Chondrocyte (in vitro differentiated cells): ENCODE measurements at regions not wholly inside any gene's neighbourhood (a gene's known extent, or its start where the extent isn't known, plus 50 kb on each side); places are given as distances from the start of the nearest gene placed in this dataset.

Experiments
- DNase-seq: peaks from one replicate; pipeline ENCODE4 v3.0.0; 2021; ENCODE audit warnings: mixed read lengths, low spot score
- H3K27ac Mint-ChIP-seq: one replicate; pipeline ENCODE4 v1.8.0; 2021; ENCODE audit warnings: mild to moderate bottlenecking, moderate library complexity, mixed read lengths; ENCODE audit not compliant: unreplicated experiment
- H3K27me3 Mint-ChIP-seq: 2 replicates; pipeline ENCODE4 v1.8.0; 2021; ENCODE audit warnings: low read depth, mixed read lengths
- H3K36me3 Mint-ChIP-seq: 2 replicates; pipeline ENCODE4 v1.8.0; 2021; ENCODE audit warnings: low read depth, mixed read lengths
- H3K4me1 Mint-ChIP-seq: 2 replicates; pipeline ENCODE4 v1.8.0; 2021; ENCODE audit warnings: low read depth, mild to moderate bottlenecking, mixed read lengths
- H3K4me3 Mint-ChIP-seq: one replicate; pipeline ENCODE4 v1.8.0; 2021; ENCODE audit warnings: mild to moderate bottlenecking, moderate library complexity, mixed read lengths; ENCODE audit not compliant: unreplicated experiment
- H3K9me3 Mint-ChIP-seq: 2 replicates; pipeline ENCODE4 v1.8.0; 2021; ENCODE audit warnings: low read depth, mixed read lengths
- CTCF ChIP-seq: fragments of 200-600 bp; sonication (generic); IDR thresholded peaks from 2 replicates; pipeline ENCODE4 v1.5.0; 2021; ENCODE audit warnings: antibody characterized with exemption, mild to moderate bottlenecking, moderate library complexity

DNA sequence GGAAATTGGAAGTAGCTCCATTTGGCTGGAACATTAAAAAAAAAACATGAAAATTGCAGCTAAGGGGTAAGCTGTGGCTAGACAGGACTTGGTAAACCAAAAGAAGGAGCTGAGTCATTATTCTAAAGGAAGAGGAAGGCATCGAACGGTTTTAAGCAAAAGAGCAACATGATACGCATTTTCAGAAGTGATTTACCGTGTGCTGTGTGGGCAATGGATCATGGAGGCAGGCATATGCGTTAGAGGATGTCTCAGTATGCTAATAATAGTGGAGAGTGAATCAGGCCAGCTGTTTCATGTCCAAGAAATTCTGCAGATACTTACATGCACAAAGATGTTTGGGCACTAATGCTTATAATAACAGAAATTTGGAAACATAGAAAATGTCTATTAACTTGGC, 409.1 kb upstream of the ATP11B start:
- Mint-ChIP-seq H3K9me3 (no peaks in the 10 kb centered on the region), H3K27me3 (no peaks in the 10 kb centered on the region), H3K36me3 (no peaks in the 10 kb centered on the region), H3K4me3 (no peak overlapping the region), H3K4me1 (peaks cover 17% of the 10 kb centered on the region), H3K27ac (peak overlapping the region; percentile 3)
- TF ChIP-seq CTCF: no peak
- no peak for DNase-seq

GRCh38 chr3:182385356-182385755, 407.9 kb upstream of the ATP11B start:
- H3K36me3 Mint-ChIP-seq: no peaks in the 10 kb centered on the region
- no peak for DNase-seq
- no peaks in the 10 kb centered on the region for H3K9me3 Mint-ChIP-seq
- no peak overlapping the region for H3K27ac Mint-ChIP-seq
- no peak overlapping the region for H3K4me3 Mint-ChIP-seq
- no peak for TF ChIP-seq CTCF
- H3K4me1 Mint-ChIP-seq: peaks cover 19% of the 10 kb centered on the region
- H3K27me3 Mint-ChIP-seq: no peaks in the 10 kb centered on the region

- Mint-ChIP-seq H3K4me1 (peaks cover 18% of the 10 kb centered on the region), H3K27me3 (no peaks in the 10 kb centered on the region), H3K4me3 (no peak overlapping the region), H3K27ac (no peak overlapping the region), H3K9me3 (no peaks in the 10 kb centered on the region), H3K36me3 (no peaks in the 10 kb centered on the region)
- no peak for TF ChIP-seq CTCF
- no peak for DNase-seq
Measured at GRCh38 chr3:182388506-182388905, 404.8 kb upstream of the ATP11B start.

- no peak for DNase-seq
- no peaks in the 10 kb centered on the region for H3K36me3 Mint-ChIP-seq
- H3K4me1 Mint-ChIP-seq: peaks cover 11% of the 10 kb centered on the region
- H3K9me3 Mint-ChIP-seq: no peaks in the 10 kb centered on the region
- no peak overlapping the region for H3K4me3 Mint-ChIP-seq
- no peak for TF ChIP-seq CTCF
- no peaks in the 10 kb centered on the region for H3K27me3 Mint-ChIP-seq
- no peak overlapping the region for H3K27ac Mint-ChIP-seq
Measured at GRCh38 chr3:182389071-182389815, 404.1 kb upstream of the ATP11B start.

- Mint-ChIP-seq H3K4me1 (peaks cover 9% of the 10 kb centered on the region), H3K9me3 (no peaks in the 10 kb centered on the region), H3K27me3 (no peaks in the 10 kb centered on the region), H3K27ac (no peak overlapping the region), H3K4me3 (no peak overlapping the region), H3K36me3 (no peaks in the 10 kb centered on the region)
- no peak for DNase-seq
- TF ChIP-seq CTCF: no peak
Measured at GRCh38 chr3:182390421-182390820, 402.9 kb upstream of the ATP11B start.
